NCI-H748 (cell line): ENCODE measurements at regions not wholly inside any gene's neighbourhood (a gene's known extent, or its start where the extent isn't known, plus 50 kb on each side); places are given as distances from the start of the nearest gene placed in this dataset.

Experiments used
- DNase-seq: peaks from one replicate; lab custom pipeline; 2025; ENCODE audit not compliant: unreplicated experiment; lab: John Stamatoyannopoulos, UW

- no peak for DNase-seq
Measured at GRCh38 chr6:163948250-163948649, 533.7 kb downstream of the QKI start.

GRCh38 chr6:163947276-163947675 is 532.8 kb downstream of the QKI start:
- peak; percentile 10 for DNase-seq

- DNase-seq, result no peak
Measured at GRCh38 chr6:163946437-163946836, 531.9 kb downstream of the QKI start.

GRCh38 chr6:163945808-163946207 is 531.3 kb downstream of the QKI start:
- DNase-seq, result no peak

GRCh38 chr6:163944897-163945296 is 530.4 kb downstream of the QKI start:
- DNase-seq, result no peak

GRCh38 chr6:163943607-163944385 is 529.3 kb downstream of the QKI start:
- peak; percentile 84 for DNase-seq

GRCh38 chr6:163942790-163943189 is 528.3 kb downstream of the QKI start:
- no peak for DNase-seq

GRCh38 chr6:163941624-163941976 is 527.1 kb downstream of the QKI start:
- no peak for DNase-seq

- no peak for DNase-seq
Measured at GRCh38 chr6:163940705-163941623, 526.4 kb downstream of the QKI start.

GRCh38 chr6:163937071-163937470 is 522.6 kb downstream of the QKI start:
- DNase-seq, result no peak

GRCh38 chr6:163935158-163935762 is 520.7 kb downstream of the QKI start:
- DNase-seq, result no peak

GRCh38 chr6:163930012-163930411 is 515.5 kb downstream of the QKI start:
- DNase-seq, result no peak

- DNase-seq, result no peak
Measured at GRCh38 chr6:163929538-163929937, 515.0 kb downstream of the QKI start.

GRCh38 chr6:163926642-163927041 is 512.1 kb downstream of the QKI start:
- DNase-seq, result no peak

GRCh38 chr6:163925839-163926238 is 511.3 kb downstream of the QKI start:
- DNase-seq, result no peak

GRCh38 chr6:163923658-163924411 is 509.3 kb downstream of the QKI start:
- DNase-seq, result no peak

GRCh38 chr6:163922562-163922961 is 508.0 kb downstream of the QKI start:
- peak; percentile 40 for DNase-seq

GRCh38 chr6:163919652-163920051 is 505.1 kb downstream of the QKI start:
- DNase-seq, result no peak

GRCh38 chr6:163916315-163917081 is 502.0 kb downstream of the QKI start:
- peak; percentile 89 for DNase-seq

GRCh38 chr6:163915131-163915530 is 500.6 kb downstream of the QKI start:
- no peak for DNase-seq
